B cell (primary cell): ENCODE measurements at regions not wholly inside any gene's neighbourhood (a gene's known extent, or its start where the extent isn't known, plus 50 kb on each side); places are given as distances from the start of the nearest gene placed in this dataset.

Experiments used
- ATAC-seq: fragments of 200-7000 bp; cut with Tn5 transposase; one replicate; pipeline ENCODE4 v1.10.0; 2021; ENCODE audit warnings: low read depth, mild to moderate bottlenecking, moderate number of reproducible peaks, moderate library complexity
- CTCF ChIA-PET: fragments of 350-600 bp; sonication (Branson Sonifier 250); formaldehyde crosslinking; loops from one replicate; lab custom pipeline; 2021; ENCODE audit warnings: antibody characterized with exemption, inconsistent platforms; lab: Charles Lee
- POLR2A ChIA-PET: fragments of 350-600 bp; sonication (Branson Sonifier 250); formaldehyde crosslinking; loops from one replicate; lab custom pipeline; 2021; ENCODE audit warnings: antibody characterized with exemption; lab: Charles Lee
- DNase-seq: peaks from one replicate; pipeline ENCODE4 v3.0.0; 2013
- H2AFZ ChIP-seq: 2 replicates; pipeline ENCODE4 v1.6.1; 2012; ENCODE audit warnings: mild to moderate bottlenecking, low read depth, low read length; ENCODE audit not compliant: insufficient read depth, poor library complexity, severe bottlenecking
- H3K27ac ChIP-seq, 2 donors: 1 replicate in 1 of 2; 2 replicates in 1 of 2; pipeline ENCODE4 v1.5.1; 2012 to 2013; ENCODE audit warnings: low read length in 2 of 2, mild to moderate bottlenecking in 2 of 2, moderate library complexity in 1 of 2
- H3K27me3 ChIP-seq, 4 experiments: fragments of 200-600 bp in 1 of 4; sonication (generic) in 1 of 4; replicated peaks in 1 of 4; 1 replicate in 2 of 4; 2 replicates in 2 of 4; pipeline versions ENCODE4 v1.6.1 to v1.7.0; 2013 to 2016; ENCODE audit warnings: low read length in 3 of 4, mild to moderate bottlenecking in 2 of 4, mixed read lengths in 1 of 4, moderate library complexity in 1 of 4; ENCODE audit not compliant: insufficient read depth in 4 of 4, control insufficient read depth in 3 of 4; ENCODE audit errors: control extremely low read depth in 1 of 4
- H3K36me3 ChIP-seq, 2 experiments: replicated peaks in 1 of 2; 1 replicate in 1 of 2; 2 replicates in 1 of 2; pipeline versions ENCODE4 v1.6.1 to v1.7.1; 2013; ENCODE audit warnings: low read length in 1 of 2; ENCODE audit not compliant: insufficient read depth in 2 of 2, control insufficient read depth in 1 of 2; ENCODE audit errors: control extremely low read depth in 1 of 2, extremely low read depth in 1 of 2
- H3K4me1 ChIP-seq, 2 donors: fragments of 200-600 bp in 1 of 2; sonication (generic) in 1 of 2; 1 replicate in 1 of 2; 2 replicates in 1 of 2; pipeline versions ENCODE4 v1.5.1 to v1.6.1; 2013 to 2017; ENCODE audit warnings: low read length in 2 of 2; ENCODE audit not compliant: control insufficient read depth in 2 of 2, insufficient read depth in 2 of 2
- H3K4me2 ChIP-seq: replicated peaks from 2 replicates; pipeline ENCODE3; 2012; ENCODE audit warnings: mild to moderate bottlenecking, low read depth, low read length; ENCODE audit not compliant: poor library complexity, severe bottlenecking
- H3K4me3 ChIP-seq, 5 experiments: fragments of 200-600 bp in 1 of 5; sonication (generic) in 1 of 5; 1 replicate in 3 of 5; 2 replicates in 2 of 5; pipeline versions ENCODE4 v1.5.1 to v1.7.0; 2011 to 2016; ENCODE audit warnings: low read length in 4 of 5, mild to moderate bottlenecking in 4 of 5, low read depth in 2 of 5, control low read depth in 1 of 5, moderate library complexity in 1 of 5; ENCODE audit not compliant: insufficient read depth in 1 of 5; ENCODE audit errors: control extremely low read depth in 1 of 5, extremely low read depth in 1 of 5
- H3K79me2 ChIP-seq: fragments of 200-600 bp; sonication (generic); one replicate; pipeline ENCODE4 v1.6.0; 2016; ENCODE audit warnings: low read length; ENCODE audit not compliant: control insufficient read depth, insufficient read depth
- H3K9ac ChIP-seq: fragments of 200-600 bp; sonication (generic); 2 replicates; pipeline ENCODE4 v1.6.1; 2017; ENCODE audit warnings: mild to moderate bottlenecking, low read length, moderate library complexity
- H3K9me3 ChIP-seq, 3 donors: one replicate each; pipeline versions ENCODE4 v1.6.1 to v1.7.1; 2013; ENCODE audit warnings: low read length in 2 of 3; ENCODE audit not compliant: control insufficient read depth in 2 of 3, insufficient read depth in 1 of 3; ENCODE audit errors: control extremely low read depth in 1 of 3
- H4K20me1 ChIP-seq: 2 replicates; pipeline ENCODE4 v1.6.0; 2012; ENCODE audit warnings: mild to moderate bottlenecking, low read length; ENCODE audit not compliant: insufficient read depth, control insufficient read depth, poor library complexity, severe bottlenecking
- H3K27ac Mint-ChIP-seq: one replicate; pipeline ENCODE4 v1.8.0; 2021; ENCODE audit warnings: mixed read lengths
- H3K27me3 Mint-ChIP-seq: one replicate; pipeline ENCODE4 v1.8.0; 2021; ENCODE audit warnings: mixed read lengths
- H3K4me1 Mint-ChIP-seq: one replicate; pipeline ENCODE4 v1.8.0; 2021; ENCODE audit warnings: mixed read lengths
- H3K4me3 Mint-ChIP-seq: one replicate; pipeline ENCODE4 v1.8.0; 2021; ENCODE audit warnings: mixed read lengths
- H3K9me3 Mint-ChIP-seq: one replicate; pipeline ENCODE4 v1.8.0; 2022; ENCODE audit warnings: mixed read lengths; ENCODE audit not compliant: insufficient read depth
- EZH2 ChIP-seq: IDR thresholded peaks from 2 replicates; pipeline ENCODE4 v1.6.1; 2012; ENCODE audit warnings: borderline replicate concordance, low read depth, mild to moderate bottlenecking, moderate library complexity, low read length; ENCODE audit not compliant: insufficient read depth, poor library complexity, severe bottlenecking
- WGBS: methylation state at CpG from one replicate; pipeline ENCODE4 v1.1.5; 2013; ENCODE audit warnings: missing lambda C conversion rate; ENCODE audit not compliant: insufficient coverage; 5-methylcytosine and 5-hydroxymethylcytosine counted together
- intact Hi-C: fragments of 100-400 bp; cut with micrococcal nuclease; formaldehyde crosslinking; loops from one replicate; pipeline ENCODE4 v1.10.0; 2022
- TF ChIP-seq, protein P1 (sequence below): fragments of 200-600 bp; IDR thresholded peaks from one replicate; pipeline ENCODE4 v1.8.0; 2022; ENCODE audit warnings: antibody characterized with exemption, mild to moderate bottlenecking

DNA sequence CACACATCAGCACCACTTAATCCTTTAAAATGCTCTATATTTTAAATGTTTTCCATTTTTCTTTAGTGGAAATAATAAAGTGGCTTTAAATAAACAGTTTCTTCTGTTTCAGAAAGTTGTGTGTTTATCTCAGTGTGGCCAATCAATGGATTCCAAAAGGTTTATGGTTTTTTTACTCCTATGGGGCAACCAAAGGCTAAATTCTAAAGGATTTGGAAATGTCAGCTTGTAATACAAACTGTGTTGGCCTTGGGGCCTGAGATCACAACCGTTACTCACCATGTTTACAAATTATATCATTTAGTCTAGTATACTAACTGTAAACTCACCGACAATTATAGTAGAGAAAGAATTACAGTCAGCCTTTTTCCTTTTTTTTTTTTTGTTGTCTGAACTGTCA, 827.2 kb downstream of the EPHA4 start:
- Histone ChIP-seq H2AFZ (no peak overlapping the region), H3K4me2 (no peak overlapping the region), H3K9ac (no peak overlapping the region), H4K20me1 (no peaks in the 10 kb centered on the region), H3K27me3 (no peaks in the 10 kb centered on the region), H3K9me3 (peaks cover 0 to 5% (median under 1%) of the 10 kb centered on the region in 3 donors), H3K4me1 (no peaks in the 10 kb centered on the region), H3K36me3 (no peaks in the 10 kb centered on the region), H3K4me3 (no peak overlapping the region), H3K79me2 (no peaks in the 10 kb centered on the region), H3K27ac (no peak overlapping the region)
- no peaks in the 10 kb centered on the region for H3K4me1 Mint-ChIP-seq
- DNase-seq (no peak), ATAC-seq (no peak)
- POLR2A ChIA-PET: no interaction called here
- TF ChIP-seq, protein P1, sequence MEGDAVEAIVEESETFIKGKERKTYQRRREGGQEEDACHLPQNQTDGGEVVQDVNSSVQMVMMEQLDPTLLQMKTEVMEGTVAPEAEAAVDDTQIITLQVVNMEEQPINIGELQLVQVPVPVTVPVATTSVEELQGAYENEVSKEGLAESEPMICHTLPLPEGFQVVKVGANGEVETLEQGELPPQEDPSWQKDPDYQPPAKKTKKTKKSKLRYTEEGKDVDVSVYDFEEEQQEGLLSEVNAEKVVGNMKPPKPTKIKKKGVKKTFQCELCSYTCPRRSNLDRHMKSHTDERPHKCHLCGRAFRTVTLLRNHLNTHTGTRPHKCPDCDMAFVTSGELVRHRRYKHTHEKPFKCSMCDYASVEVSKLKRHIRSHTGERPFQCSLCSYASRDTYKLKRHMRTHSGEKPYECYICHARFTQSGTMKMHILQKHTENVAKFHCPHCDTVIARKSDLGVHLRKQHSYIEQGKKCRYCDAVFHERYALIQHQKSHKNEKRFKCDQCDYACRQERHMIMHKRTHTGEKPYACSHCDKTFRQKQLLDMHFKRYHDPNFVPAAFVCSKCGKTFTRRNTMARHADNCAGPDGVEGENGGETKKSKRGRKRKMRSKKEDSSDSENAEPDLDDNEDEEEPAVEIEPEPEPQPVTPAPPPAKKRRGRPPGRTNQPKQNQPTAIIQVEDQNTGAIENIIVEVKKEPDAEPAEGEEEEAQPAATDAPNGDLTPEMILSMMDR: no peak
- TF ChIP-seq EZH2: no peak
- no peaks in the 10 kb centered on the region for H3K9me3 Mint-ChIP-seq
- CTCF ChIA-PET: no interaction called here
- no peak overlapping the region for H3K27ac Mint-ChIP-seq
- no CpG with 5 or more reads among the region's 2 CpGs for WGBS
- no peaks in the 10 kb centered on the region for H3K27me3 Mint-ChIP-seq
- intact Hi-C loops: no loop called here
- H3K4me3 Mint-ChIP-seq: no peak overlapping the region

DNA sequence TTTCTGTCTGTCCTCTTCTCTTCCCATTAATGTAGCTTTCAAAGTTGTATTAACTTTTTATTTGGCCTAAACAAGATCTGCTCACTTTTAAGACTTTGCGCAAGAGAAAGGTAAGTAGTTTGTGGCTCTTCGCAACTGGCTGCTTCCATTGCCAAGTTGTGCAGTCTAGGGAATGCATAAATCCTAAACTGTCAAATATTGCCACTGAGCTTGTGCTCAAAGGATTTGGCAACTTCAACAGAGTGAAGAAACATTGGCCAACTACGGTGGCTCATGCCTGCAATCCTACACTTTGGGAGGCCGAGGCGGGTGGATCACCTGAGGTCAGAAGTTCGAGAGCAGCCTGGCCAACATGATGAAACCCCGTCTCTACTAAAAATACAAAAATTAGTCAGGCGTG, 826.4 kb downstream of the EPHA4 start:
- WGBS: 97% methylated on average over 8 of the region's 8 CpGs
- no peaks in the 10 kb centered on the region for H3K4me1 Mint-ChIP-seq
- no peaks in the 10 kb centered on the region for H3K9me3 Mint-ChIP-seq
- DNase-seq: no peak
- Histone ChIP-seq H3K27me3 (no peaks in the 10 kb centered on the region), H3K4me2 (no peak overlapping the region), H3K9me3 (peaks cover 0 to 5% (median 1%) of the 10 kb centered on the region in 3 donors), H3K79me2 (no peaks in the 10 kb centered on the region), H3K27ac (no peak overlapping the region), H3K4me3 (no peak overlapping the region), H4K20me1 (no peaks in the 10 kb centered on the region), H3K9ac (no peak overlapping the region), H2AFZ (no peak overlapping the region), H3K4me1 (no peaks in the 10 kb centered on the region), H3K36me3 (no peaks in the 10 kb centered on the region)
- intact Hi-C loops: no loop called here
- no peak overlapping the region for H3K4me3 Mint-ChIP-seq
- CTCF ChIA-PET: interaction anchor here (0.7 kb wide), 1 partner anchor 39 kb away, joined by 4 read pairs; no protein-coding TSS in a partner anchor
- no peak for ATAC-seq
- TF ChIP-seq EZH2: no peak
- TF ChIP-seq, protein P1: no peak
- no peaks in the 10 kb centered on the region for H3K27me3 Mint-ChIP-seq
- no peak overlapping the region for H3K27ac Mint-ChIP-seq
- POLR2A ChIA-PET: no interaction called here
